ENCODE measurements at regions not wholly inside any gene's neighbourhood (a gene's known extent, or its start where the extent isn't known, plus 50 kb on each side); places are given as distances from the start of the nearest gene placed in this dataset.

- Mint-ChIP-seq H3K4me1 (ENCODE audit: low read depth) (no peaks in the 10 kb centered on the region), H3K9me3 (ENCODE audit: low read depth) (no peaks in the 10 kb centered on the region), H3K27me3 (peaks cover 21% of the 10 kb centered on the region), H3K27ac (no peak overlapping the region), H3K36me3 (no peaks in the 10 kb centered on the region), H3K4me3 (no peak overlapping the region)
Observed at GRCh38 chr20:48006036-48006833, 221.0 kb upstream of the SULF2 start.

DNA sequence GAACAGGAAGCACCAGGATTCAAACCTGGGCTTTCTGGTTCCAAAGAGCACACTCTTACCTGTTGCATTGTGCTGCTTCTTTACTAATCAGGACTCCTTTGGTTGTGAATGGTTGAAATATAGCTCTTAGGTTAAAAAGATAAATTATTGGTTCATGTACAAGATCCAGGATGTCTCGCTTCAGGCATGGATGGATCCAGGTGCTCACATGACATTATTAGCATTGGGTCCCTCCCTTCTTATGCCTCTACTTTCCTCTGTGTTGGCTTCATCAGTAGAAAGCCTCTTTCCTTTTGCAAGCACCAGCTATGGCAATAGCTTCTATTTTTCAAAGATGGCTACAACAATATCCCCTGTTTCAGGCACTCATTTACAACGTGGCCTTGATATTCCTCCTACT, 217.7 kb upstream of the SULF2 start:
- no peak overlapping the region for H3K4me3 Mint-ChIP-seq

GRCh38 chr20:48002517-48002970, 217.3 kb upstream of the SULF2 start:
- H3K4me1 Mint-ChIP-seq (ENCODE audit: low read depth): no peaks in the 10 kb centered on the region
- peaks cover 20% of the 10 kb centered on the region for H3K27me3 Mint-ChIP-seq
- H3K4me3 Mint-ChIP-seq: no peak overlapping the region
- no peaks in the 10 kb centered on the region for H3K36me3 Mint-ChIP-seq
- H3K27ac Mint-ChIP-seq: no peak overlapping the region
- no peaks in the 10 kb centered on the region for H3K9me3 Mint-ChIP-seq (ENCODE audit: low read depth)

More for the DNA sequence above, 217.7 kb upstream of the SULF2 start:
- Mint-ChIP-seq H3K9me3 (ENCODE audit: low read depth) (no peaks in the 10 kb centered on the region), H3K27me3 (peaks cover 21% of the 10 kb centered on the region), H3K36me3 (no peaks in the 10 kb centered on the region), H3K4me1 (ENCODE audit: low read depth) (no peaks in the 10 kb centered on the region), H3K27ac (no peak overlapping the region)

- Mint-ChIP-seq H3K36me3 (no peaks in the 10 kb centered on the region), H3K4me1 (ENCODE audit: low read depth) (no peaks in the 10 kb centered on the region), H3K4me3 (no peak overlapping the region), H3K27ac (no peak overlapping the region), H3K27me3 (peaks cover 10% of the 10 kb centered on the region), H3K9me3 (ENCODE audit: low read depth) (no peaks in the 10 kb centered on the region)
Observed at GRCh38 chr20:47999166-47999565, 213.9 kb upstream of the SULF2 start.

GRCh38 chr20:47998736-47999135, 213.5 kb upstream of the SULF2 start:
- no peaks in the 10 kb centered on the region for H3K4me1 Mint-ChIP-seq (ENCODE audit: low read depth)
- H3K4me3 Mint-ChIP-seq: no peak overlapping the region
- H3K36me3 Mint-ChIP-seq: no peaks in the 10 kb centered on the region
- peaks cover 7% of the 10 kb centered on the region for H3K27me3 Mint-ChIP-seq
- no peaks in the 10 kb centered on the region for H3K9me3 Mint-ChIP-seq (ENCODE audit: low read depth)
- no peak overlapping the region for H3K27ac Mint-ChIP-seq

GRCh38 chr20:47995661-47996060, 210.4 kb upstream of the SULF2 start:
- H3K27me3 Mint-ChIP-seq: no peaks in the 10 kb centered on the region
- no peak overlapping the region for H3K4me3 Mint-ChIP-seq
- no peak overlapping the region for H3K27ac Mint-ChIP-seq
- no peaks in the 10 kb centered on the region for H3K36me3 Mint-ChIP-seq
- H3K4me1 Mint-ChIP-seq (ENCODE audit: low read depth): no peaks in the 10 kb centered on the region
- peaks cover 5% of the 10 kb centered on the region for H3K9me3 Mint-ChIP-seq (ENCODE audit: low read depth)

- Mint-ChIP-seq H3K27ac (no peak overlapping the region), H3K9me3 (ENCODE audit: low read depth) (peaks cover 5% of the 10 kb centered on the region), H3K27me3 (no peaks in the 10 kb centered on the region), H3K36me3 (no peaks in the 10 kb centered on the region), H3K4me1 (ENCODE audit: low read depth) (no peaks in the 10 kb centered on the region), H3K4me3 (no peak overlapping the region)
Observed at GRCh38 chr20:47993817-47994216, 208.5 kb upstream of the SULF2 start.

DNA sequence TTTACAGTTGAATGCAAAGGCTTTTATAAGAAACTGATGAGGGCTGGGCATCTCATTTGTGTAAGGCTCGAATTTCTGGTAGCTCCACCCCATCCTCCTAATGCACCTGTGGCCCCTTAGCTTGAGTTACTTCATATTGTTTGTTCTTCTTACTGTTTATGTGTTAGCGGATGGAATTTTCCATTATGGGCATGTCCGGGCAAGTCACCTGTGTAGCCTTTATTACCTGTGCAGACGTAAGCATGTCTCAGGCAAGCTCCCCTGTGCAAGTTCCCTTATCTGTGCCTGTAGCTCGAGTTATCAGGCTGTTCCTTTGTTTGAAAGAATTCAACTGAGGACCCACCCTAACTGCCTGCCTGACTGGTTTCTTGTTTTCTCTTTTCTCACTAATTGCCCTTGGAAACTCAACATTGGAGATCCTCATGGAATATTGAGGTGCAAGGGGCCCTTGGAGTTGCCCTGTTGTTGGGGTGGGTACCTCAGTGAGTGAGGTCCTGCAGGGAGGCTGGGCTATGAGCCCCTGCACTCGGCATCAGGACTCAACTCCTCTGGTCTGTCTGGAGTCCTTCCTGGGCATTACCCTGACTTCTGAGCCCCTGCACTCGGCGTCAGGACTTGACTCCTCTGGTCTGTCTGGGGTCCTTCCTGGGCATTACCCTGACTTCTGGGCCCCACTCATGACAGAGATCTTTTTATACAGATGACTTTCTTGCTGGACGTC, 207.9 kb upstream of the SULF2 start:
- Mint-ChIP-seq H3K4me3 (no peak overlapping the region), H3K9me3 (ENCODE audit: low read depth) (peaks cover 5% of the 10 kb centered on the region), H3K27ac (no peak overlapping the region), H3K27me3 (no peaks in the 10 kb centered on the region), H3K36me3 (no peaks in the 10 kb centered on the region), H3K4me1 (ENCODE audit: low read depth) (no peaks in the 10 kb centered on the region)

DNA sequence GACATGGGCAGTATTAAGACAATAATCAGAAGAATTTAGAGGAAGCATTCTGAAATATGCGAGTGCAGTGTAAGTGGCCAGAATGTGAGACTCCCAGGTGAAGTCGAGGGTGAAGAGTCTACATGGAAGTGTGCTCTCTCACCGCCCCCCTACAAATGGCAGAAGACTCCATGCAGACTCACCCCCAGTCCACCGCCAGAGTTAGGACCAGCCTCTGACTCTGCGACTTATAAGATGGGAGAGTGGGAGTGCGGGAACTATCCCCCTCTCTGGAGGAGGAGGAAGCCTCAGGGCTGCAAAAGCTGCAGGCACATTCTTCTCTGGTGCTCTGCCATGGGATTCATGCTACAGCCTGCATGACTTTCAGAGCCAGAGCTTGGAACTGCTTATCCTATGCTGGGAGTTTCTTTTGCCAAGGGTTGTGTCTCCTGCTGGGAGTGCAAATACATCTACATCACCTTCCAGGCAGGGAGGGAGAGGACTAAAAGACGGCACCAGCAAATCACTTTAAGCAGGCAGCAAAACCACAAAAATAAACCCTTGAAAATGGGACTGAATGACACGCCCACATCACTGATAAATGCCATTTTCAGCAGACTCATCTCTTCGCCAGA, 206.7 kb upstream of the SULF2 start:
- Mint-ChIP-seq H3K27me3 (no peaks in the 10 kb centered on the region), H3K4me1 (ENCODE audit: low read depth) (no peaks in the 10 kb centered on the region), H3K36me3 (no peaks in the 10 kb centered on the region), H3K27ac (no peak overlapping the region), H3K9me3 (ENCODE audit: low read depth) (peaks cover 5% of the 10 kb centered on the region), H3K4me3 (no peak overlapping the region)

- peaks cover 5% of the 10 kb centered on the region for H3K9me3 Mint-ChIP-seq (ENCODE audit: low read depth)
- no peaks in the 10 kb centered on the region for H3K4me1 Mint-ChIP-seq (ENCODE audit: low read depth)
- H3K4me3 Mint-ChIP-seq: no peak overlapping the region
- no peaks in the 10 kb centered on the region for H3K27me3 Mint-ChIP-seq
- no peaks in the 10 kb centered on the region for H3K36me3 Mint-ChIP-seq
- H3K27ac Mint-ChIP-seq: no peak overlapping the region
Observed at GRCh38 chr20:47990507-47991150, 205.3 kb upstream of the SULF2 start.

- peaks cover 5% of the 10 kb centered on the region for H3K9me3 Mint-ChIP-seq (ENCODE audit: low read depth)
- H3K4me3 Mint-ChIP-seq: no peak overlapping the region
- no peak overlapping the region for H3K27ac Mint-ChIP-seq
- no peaks in the 10 kb centered on the region for H3K27me3 Mint-ChIP-seq
- no peaks in the 10 kb centered on the region for H3K4me1 Mint-ChIP-seq (ENCODE audit: low read depth)
- H3K36me3 Mint-ChIP-seq: no peaks in the 10 kb centered on the region
Observed at GRCh38 chr20:47989957-47990356, 204.7 kb upstream of the SULF2 start.

DNA sequence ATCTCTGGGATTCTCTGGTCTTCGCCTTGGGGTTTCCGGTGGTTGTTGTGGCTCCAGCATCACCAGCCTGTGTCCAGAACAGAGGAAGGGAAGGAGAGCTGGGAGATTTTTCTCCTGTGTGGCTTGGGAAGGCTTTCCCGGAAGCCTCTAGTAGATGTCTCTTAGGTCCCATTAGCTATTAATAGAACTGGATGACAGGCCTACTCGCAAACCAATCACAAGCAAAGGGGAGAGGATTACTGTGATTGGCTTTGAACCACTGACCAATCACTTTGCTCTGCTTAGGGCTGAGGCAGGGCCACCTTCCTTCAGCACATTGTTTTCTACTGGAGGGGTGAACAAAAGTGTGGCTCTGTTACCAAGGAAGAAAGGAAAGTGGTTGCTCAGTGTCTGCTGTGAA, 203.4 kb upstream of the SULF2 start:
- Mint-ChIP-seq H3K4me3 (no peak overlapping the region), H3K9me3 (ENCODE audit: low read depth) (peaks cover 5% of the 10 kb centered on the region), H3K36me3 (no peaks in the 10 kb centered on the region), H3K4me1 (ENCODE audit: low read depth) (no peaks in the 10 kb centered on the region), H3K27me3 (peaks cover 1% of the 10 kb centered on the region), H3K27ac (no peak overlapping the region)

GRCh38 chr20:47985092-47985850, 200.0 kb upstream of the SULF2 start:
- Mint-ChIP-seq H3K9me3 (ENCODE audit: low read depth) (no peaks in the 10 kb centered on the region), H3K27me3 (peaks cover 4% of the 10 kb centered on the region), H3K36me3 (no peaks in the 10 kb centered on the region), H3K4me1 (ENCODE audit: low read depth) (no peaks in the 10 kb centered on the region), H3K27ac (no peak overlapping the region), H3K4me3 (no peak overlapping the region)

DNA sequence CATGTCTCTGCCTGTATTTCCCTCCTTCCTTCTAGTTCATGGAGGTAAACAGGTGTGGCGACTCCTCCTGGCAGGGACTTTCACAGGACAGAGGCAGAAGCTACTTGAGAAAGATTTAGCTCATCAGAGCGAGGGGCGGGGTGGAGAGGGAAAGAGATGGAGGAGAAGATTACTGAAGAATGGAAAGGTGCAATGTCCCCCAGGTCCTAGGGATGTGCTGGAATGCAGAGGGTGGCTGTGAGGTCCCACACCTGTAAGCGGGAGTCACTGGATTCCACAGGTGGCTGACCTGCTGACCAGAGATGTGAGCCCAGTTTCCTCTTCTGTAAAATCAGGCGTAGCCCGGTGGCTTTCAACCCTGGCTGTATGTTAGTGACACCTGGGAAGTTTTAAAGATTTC, 199.2 kb upstream of the SULF2 start:
- H3K36me3 Mint-ChIP-seq: no peaks in the 10 kb centered on the region

More for the DNA sequence above, 199.2 kb upstream of the SULF2 start:
- H3K27ac Mint-ChIP-seq: no peak overlapping the region
- no peaks in the 10 kb centered on the region for H3K9me3 Mint-ChIP-seq (ENCODE audit: low read depth)
- H3K4me3 Mint-ChIP-seq: no peak overlapping the region
- no peaks in the 10 kb centered on the region for H3K4me1 Mint-ChIP-seq (ENCODE audit: low read depth)
- H3K27me3 Mint-ChIP-seq: peaks cover 4% of the 10 kb centered on the region

Data from activated naive CD8-positive, alpha-beta T cell (primary cell).